Prostate gland (tissue), 2 donors: ENCODE measurements at regions not wholly inside any gene's neighbourhood (a gene's known extent, or its start where the extent isn't known, plus 50 kb on each side); places are given as distances from the start of the nearest gene placed in this dataset.

Experiments used
- DNase-seq: peaks from one replicate; pipeline ENCODE4 v3.0.0-alpha.2; 2019; ENCODE audit warnings: low spot score
- H3K27ac ChIP-seq, 2 donors: fragments of 200-600 bp; sonication (generic); 2 replicates each; pipeline ENCODE4 v1.5.1; 2017 to 2019
- H3K27me3 ChIP-seq: fragments of 200-600 bp; sonication (generic); replicated peaks from 2 replicates; pipeline ENCODE4 v1.5.1; 2019; ENCODE audit not compliant: insufficient read depth
- H3K36me3 ChIP-seq, 2 donors: fragments of 200-600 bp; sonication (generic); 1 replicate in 1 of 2; 2 replicates in 1 of 2; pipeline versions ENCODE4 v1.5.1 to v1.8.1; 2017 to 2019
- H3K4me1 ChIP-seq: fragments of 200-600 bp; sonication (generic); replicated peaks from 2 replicates; pipeline ENCODE4 v1.5.1; 2019
- H3K4me3 ChIP-seq, 2 donors: fragments of 200-600 bp; sonication (generic); 2 replicates each; pipeline ENCODE4 v1.5.1; 2017 to 2019
- H3K9me3 ChIP-seq: fragments of 200-600 bp; sonication (generic); 2 replicates; pipeline ENCODE4 v1.5.1; 2017
- POLR2A ChIP-seq: fragments of 450-650 bp; IDR thresholded peaks from one replicate; pipeline ENCODE4 v1.6.1; 2016; ENCODE audit warnings: antibody characterized with exemption, mild to moderate bottlenecking
- POLR2AphosphoS5 ChIP-seq: sonication (generic); formaldehyde crosslinking; IDR thresholded peaks from one replicate; pipeline ENCODE4 v1.6.1; 2017; ENCODE audit warnings: antibody characterized with exemption
- WGBS: methylation state at CpG from one replicate; pipeline ENCODE4 v1.1.5; 2018; 5-methylcytosine and 5-hydroxymethylcytosine counted together
- intact Hi-C: fragments of 100-400 bp; cut with DNase I; formaldehyde crosslinking; loops from one replicate; pipeline ENCODE4 v1.14.2; 2022
- TF ChIP-seq, protein P1 (sequence below), 4 experiments: fragments of 200-600 bp in 2 of 4; fragments of 450-650 bp in 2 of 4; sonication (generic) in 2 of 4; IDR thresholded peaks; 1 replicate in 3 of 4; 2 replicates in 1 of 4; pipeline ENCODE4 v1.5.1; 2016 to 2019; ENCODE audit warnings: antibody characterized with exemption in 4 of 4, mild to moderate bottlenecking in 2 of 4, moderate library complexity in 2 of 4

DNA sequence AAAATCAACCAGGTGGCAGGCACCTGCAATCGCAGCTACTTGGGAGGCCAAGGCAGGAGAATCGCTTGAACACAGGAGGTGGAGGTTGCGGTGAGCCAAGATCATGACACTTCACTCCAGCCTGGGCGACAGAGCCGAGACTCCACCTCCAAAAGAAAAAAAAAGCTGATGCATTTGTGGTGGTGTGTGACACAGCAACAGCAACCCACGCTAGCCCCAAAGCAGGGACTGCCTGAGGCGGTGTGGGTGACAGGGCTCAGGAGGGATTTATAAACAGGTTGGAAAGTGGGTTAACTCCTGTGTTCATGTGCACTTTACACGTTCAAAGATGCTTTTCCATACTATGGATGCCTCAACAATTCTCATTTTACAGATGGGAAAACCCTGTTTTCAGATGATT, 395.9 kb upstream of the PODXL start:
- Histone ChIP-seq H3K27me3 (no peaks in the 10 kb centered on the region), H3K36me3 (no peaks in the 10 kb centered on the region), H3K4me1 (no peaks in the 10 kb centered on the region), H3K9me3 (no peaks in the 10 kb centered on the region), H3K4me3 (no peak overlapping the region), H3K27ac (no peak overlapping the region)
- no peak for DNase-seq
- intact Hi-C loops = no loop called here
- 94% methylated on average over 8 of the region's 8 CpGs for WGBS
- TF ChIP-seq, protein P1, sequence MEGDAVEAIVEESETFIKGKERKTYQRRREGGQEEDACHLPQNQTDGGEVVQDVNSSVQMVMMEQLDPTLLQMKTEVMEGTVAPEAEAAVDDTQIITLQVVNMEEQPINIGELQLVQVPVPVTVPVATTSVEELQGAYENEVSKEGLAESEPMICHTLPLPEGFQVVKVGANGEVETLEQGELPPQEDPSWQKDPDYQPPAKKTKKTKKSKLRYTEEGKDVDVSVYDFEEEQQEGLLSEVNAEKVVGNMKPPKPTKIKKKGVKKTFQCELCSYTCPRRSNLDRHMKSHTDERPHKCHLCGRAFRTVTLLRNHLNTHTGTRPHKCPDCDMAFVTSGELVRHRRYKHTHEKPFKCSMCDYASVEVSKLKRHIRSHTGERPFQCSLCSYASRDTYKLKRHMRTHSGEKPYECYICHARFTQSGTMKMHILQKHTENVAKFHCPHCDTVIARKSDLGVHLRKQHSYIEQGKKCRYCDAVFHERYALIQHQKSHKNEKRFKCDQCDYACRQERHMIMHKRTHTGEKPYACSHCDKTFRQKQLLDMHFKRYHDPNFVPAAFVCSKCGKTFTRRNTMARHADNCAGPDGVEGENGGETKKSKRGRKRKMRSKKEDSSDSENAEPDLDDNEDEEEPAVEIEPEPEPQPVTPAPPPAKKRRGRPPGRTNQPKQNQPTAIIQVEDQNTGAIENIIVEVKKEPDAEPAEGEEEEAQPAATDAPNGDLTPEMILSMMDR (IDR thresholded peaks at IDR 0.05) = no peak
- TF ChIP-seq POLR2A (no peak), POLR2AphosphoS5 (no peak)

GRCh38 chr7:131950758-131951157, 394.3 kb upstream of the PODXL start:
- H3K4me1 ChIP-seq = no peaks in the 10 kb centered on the region
- no peaks in the 10 kb centered on the region for H3K36me3 ChIP-seq
- no peak for DNase-seq
- no peak overlapping the region for H3K27ac ChIP-seq
- H3K4me3 ChIP-seq = no peak overlapping the region
- no peaks in the 10 kb centered on the region for H3K27me3 ChIP-seq
- TF ChIP-seq POLR2AphosphoS5 (no peak), POLR2A (no peak)
- no peaks in the 10 kb centered on the region for H3K9me3 ChIP-seq
- WGBS = 19% methylated on average over 1 of the region's 1 CpG
- intact Hi-C loops = no loop called here

GRCh38 chr7:131949659-131950058, 393.2 kb upstream of the PODXL start:
- Histone ChIP-seq H3K36me3 (no peaks in the 10 kb centered on the region), H3K4me3 (no peak overlapping the region), H3K27ac (no peak overlapping the region), H3K9me3 (no peaks in the 10 kb centered on the region), H3K4me1 (no peaks in the 10 kb centered on the region), H3K27me3 (no peaks in the 10 kb centered on the region)
- DNase-seq = no peak
- WGBS = 84% methylated on average over 7 of the region's 7 CpGs
- intact Hi-C loops = loop anchor here (5.0 kb wide), 2 partner anchors 303 to 633 kb away; no protein-coding TSS in a partner anchor
- no peak for TF ChIP-seq POLR2A

- DNase-seq = peak; percentile 34
- TF ChIP-seq POLR2AphosphoS5 = peak; percentile 4
- TF ChIP-seq, protein P1 (IDR thresholded peaks at IDR 0.05) = no peak
- TF ChIP-seq POLR2A = no peak
- Histone ChIP-seq H3K36me3 (no peaks in the 10 kb centered on the region), H3K4me3 (no peak overlapping the region), H3K9me3 (no peaks in the 10 kb centered on the region), H3K4me1 (no peaks in the 10 kb centered on the region), H3K27me3 (no peaks in the 10 kb centered on the region), H3K27ac (no peak overlapping the region)
- intact Hi-C loops = loop anchor here (5.0 kb wide), 2 partner anchors 304 to 634 kb away; no protein-coding TSS in a partner anchor
- WGBS = 31% methylated on average over 6 of the region's 6 CpGs
Measured at GRCh38 chr7:131948434-131949053, 392.1 kb upstream of the PODXL start.

- H3K36me3 ChIP-seq = no peaks in the 10 kb centered on the region
- DNase-seq = no peak
- intact Hi-C loops = loop anchor here (5.0 kb wide), 2 partner anchors 305 to 635 kb away; no protein-coding TSS in a partner anchor
- H3K9me3 ChIP-seq = no peaks in the 10 kb centered on the region
- H3K27ac ChIP-seq = no peak overlapping the region
- H3K4me1 ChIP-seq = no peaks in the 10 kb centered on the region
- no peak for TF ChIP-seq POLR2AphosphoS5
- no peak for TF ChIP-seq POLR2A
- no peak overlapping the region for H3K4me3 ChIP-seq
- WGBS = 95% methylated on average over 1 of the region's 1 CpG
- H3K27me3 ChIP-seq = no peaks in the 10 kb centered on the region
Measured at GRCh38 chr7:131947661-131948060, 391.2 kb upstream of the PODXL start.

DNA sequence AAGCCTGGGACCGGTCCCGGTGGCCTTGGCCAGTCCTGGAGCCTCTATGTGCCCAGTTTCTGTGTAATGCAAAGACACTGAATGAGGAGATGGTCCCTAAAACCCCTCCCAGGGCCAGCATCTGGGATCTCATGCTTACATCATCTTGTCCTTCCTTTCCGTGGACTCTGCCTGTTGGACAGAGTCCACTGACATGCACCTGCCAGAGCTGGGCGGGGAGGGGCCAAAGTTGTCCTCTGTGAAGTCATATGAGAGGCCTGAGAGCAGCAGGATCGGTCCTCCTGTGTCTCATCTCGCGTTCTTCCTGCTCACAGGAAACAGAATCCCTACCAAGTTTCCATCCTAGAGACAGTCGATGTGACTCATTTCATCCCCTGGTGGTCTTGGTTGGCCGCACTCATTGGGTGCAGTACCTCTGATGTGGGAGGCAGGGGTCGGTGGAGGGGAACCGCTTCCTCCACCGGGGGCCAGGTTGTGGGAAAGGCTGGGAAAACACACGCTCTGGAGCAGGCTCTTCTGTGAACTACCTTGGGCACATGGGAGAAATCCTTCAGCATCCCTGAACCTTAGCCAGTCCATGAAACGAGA, 389.6 kb upstream of the PODXL start:
- no peak for DNase-seq
- peak overlapping the region in 1 of 2 donors; percentile 2 for H3K4me3 ChIP-seq

More for the DNA sequence above, 389.6 kb upstream of the PODXL start:
- intact Hi-C loops = loop anchor here (5.0 kb wide), 2 partner anchors 306 to 636 kb away; no protein-coding TSS in a partner anchor
- H3K27me3 ChIP-seq = no peaks in the 10 kb centered on the region
- 82% methylated on average over 14 of the region's 14 CpGs for WGBS
- TF ChIP-seq, protein P1 (IDR thresholded peaks at IDR 0.05) = no peak
- TF ChIP-seq POLR2A (no peak), POLR2AphosphoS5 (no peak)
- H3K27ac ChIP-seq = no peak overlapping the region
- H3K4me1 ChIP-seq = no peaks in the 10 kb centered on the region
- no peaks in the 10 kb centered on the region for H3K9me3 ChIP-seq
- H3K36me3 ChIP-seq = no peaks in the 10 kb centered on the region
